ENCODE measurements at regions not wholly inside any gene's neighbourhood (a gene's known extent, or its start where the extent isn't known, plus 50 kb on each side); places are given as distances from the start of the nearest gene placed in this dataset.
A peak's percentile ranks its signal among the peaks of the same experiment; 100 is the strongest.

DNA sequence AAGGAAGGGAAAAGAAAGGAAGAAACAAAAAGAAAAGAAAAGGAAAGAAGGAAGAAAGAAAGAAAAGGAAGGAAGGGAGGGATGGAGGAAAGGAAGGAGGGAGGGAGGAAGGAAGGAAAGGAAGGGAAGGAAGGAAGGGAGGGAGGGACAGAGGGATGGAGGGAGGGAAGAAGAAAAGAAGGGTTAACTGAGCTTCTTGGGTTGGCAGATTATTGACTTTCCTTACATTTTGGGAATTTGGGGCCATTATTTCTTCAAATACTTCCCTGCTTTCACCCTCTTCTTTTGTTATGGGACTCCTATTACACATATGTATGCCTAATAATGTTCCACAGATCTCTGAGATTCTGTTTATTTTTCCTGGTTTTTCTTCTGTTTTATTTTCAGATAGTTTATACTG, 285.6 kb downstream of the KCNJ2 start:
- Histone ChIP-seq H3K9me3 (no peaks in the 10 kb centered on the region), H3K4me1 (no peaks in the 10 kb centered on the region), H3K27me3 (no peaks in the 10 kb centered on the region), H3K36me3 (no peaks in the 10 kb centered on the region), H3K27ac (no peak overlapping the region), H3K4me3 (no peak overlapping the region)
- TF ChIP-seq, protein P1, sequence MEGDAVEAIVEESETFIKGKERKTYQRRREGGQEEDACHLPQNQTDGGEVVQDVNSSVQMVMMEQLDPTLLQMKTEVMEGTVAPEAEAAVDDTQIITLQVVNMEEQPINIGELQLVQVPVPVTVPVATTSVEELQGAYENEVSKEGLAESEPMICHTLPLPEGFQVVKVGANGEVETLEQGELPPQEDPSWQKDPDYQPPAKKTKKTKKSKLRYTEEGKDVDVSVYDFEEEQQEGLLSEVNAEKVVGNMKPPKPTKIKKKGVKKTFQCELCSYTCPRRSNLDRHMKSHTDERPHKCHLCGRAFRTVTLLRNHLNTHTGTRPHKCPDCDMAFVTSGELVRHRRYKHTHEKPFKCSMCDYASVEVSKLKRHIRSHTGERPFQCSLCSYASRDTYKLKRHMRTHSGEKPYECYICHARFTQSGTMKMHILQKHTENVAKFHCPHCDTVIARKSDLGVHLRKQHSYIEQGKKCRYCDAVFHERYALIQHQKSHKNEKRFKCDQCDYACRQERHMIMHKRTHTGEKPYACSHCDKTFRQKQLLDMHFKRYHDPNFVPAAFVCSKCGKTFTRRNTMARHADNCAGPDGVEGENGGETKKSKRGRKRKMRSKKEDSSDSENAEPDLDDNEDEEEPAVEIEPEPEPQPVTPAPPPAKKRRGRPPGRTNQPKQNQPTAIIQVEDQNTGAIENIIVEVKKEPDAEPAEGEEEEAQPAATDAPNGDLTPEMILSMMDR (IDR thresholded peaks at IDR 0.05), result no peak
- no peak for DNase-seq (ENCODE audit: low spot score)

DNA sequence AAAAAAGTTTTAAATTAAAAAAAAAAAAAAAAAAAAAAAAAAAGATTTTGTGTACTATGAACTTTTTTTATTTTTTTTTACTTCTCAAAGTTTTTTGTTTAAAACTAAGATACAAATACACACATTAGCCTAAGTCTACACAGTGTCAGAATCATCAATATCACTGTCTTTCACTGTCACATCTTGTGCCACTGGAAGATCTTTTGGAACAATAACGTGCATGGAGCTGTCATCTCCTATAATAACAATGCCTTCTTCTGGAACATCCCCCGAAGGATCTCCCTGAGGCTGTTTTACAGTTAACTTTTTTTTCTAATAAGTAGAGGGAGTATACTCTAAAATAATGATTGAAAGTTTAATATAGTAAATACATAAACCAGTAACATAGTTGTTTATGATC, 295.7 kb downstream of the KCNJ2 start:
- Histone ChIP-seq H3K4me1 (no peaks in the 10 kb centered on the region), H3K27me3 (no peaks in the 10 kb centered on the region), H3K4me3 (no peak overlapping the region), H3K27ac (no peak overlapping the region), H3K36me3 (no peaks in the 10 kb centered on the region), H3K9me3 (no peaks in the 10 kb centered on the region)
- TF ChIP-seq, protein P1 (IDR thresholded peaks at IDR 0.05), result no peak
- DNase-seq (ENCODE audit: low spot score), result no peak

DNA sequence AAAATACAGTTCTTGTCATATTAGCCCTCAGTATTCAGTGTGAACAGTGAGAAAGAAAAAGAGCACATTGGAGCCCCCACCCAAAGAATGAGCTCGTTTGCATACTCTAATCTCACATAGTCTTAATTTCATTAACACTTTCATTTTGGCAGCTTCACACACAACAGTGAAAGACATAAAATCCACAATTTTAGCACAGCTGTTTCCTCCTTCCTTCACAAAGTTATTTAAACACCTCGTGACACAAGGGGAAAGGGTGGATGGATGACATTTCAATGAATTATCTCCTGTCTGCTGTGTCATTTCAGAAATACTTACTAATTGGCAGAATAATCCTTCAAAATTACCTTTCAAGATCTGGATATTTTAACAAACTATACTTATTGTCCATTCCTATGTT, 299.3 kb downstream of the KCNJ2 start:
- Histone ChIP-seq H3K27ac (no peak overlapping the region), H3K27me3 (no peaks in the 10 kb centered on the region), H3K4me3 (no peak overlapping the region), H3K9me3 (no peaks in the 10 kb centered on the region), H3K4me1 (no peaks in the 10 kb centered on the region), H3K36me3 (no peaks in the 10 kb centered on the region)
- DNase-seq (ENCODE audit: low spot score), result no peak
- TF ChIP-seq, protein P1 (IDR thresholded peaks at IDR 0.05), result no peak

DNA sequence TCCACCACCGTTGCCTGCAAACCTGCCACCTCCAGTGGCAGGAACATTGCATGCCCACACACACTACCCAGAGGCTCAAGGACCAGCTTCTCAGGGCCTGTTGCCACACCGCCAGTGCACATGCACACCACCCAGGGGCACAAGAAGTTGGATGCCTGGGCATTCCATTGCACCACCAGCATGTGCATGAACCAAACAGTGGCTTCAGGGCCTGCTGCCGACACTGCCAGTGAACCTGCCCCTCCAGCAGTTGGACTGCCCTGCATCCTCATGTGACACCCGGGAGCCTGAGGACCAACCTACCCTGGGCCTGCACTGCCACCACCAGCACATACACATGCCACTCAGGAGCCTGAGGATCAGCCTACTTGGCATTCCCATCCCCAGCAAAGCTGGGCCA, 303.7 kb downstream of the KCNJ2 start:
- H3K4me3 ChIP-seq, result no peak overlapping the region
- H3K36me3 ChIP-seq, result no peaks in the 10 kb centered on the region
- no peaks in the 10 kb centered on the region for H3K27me3 ChIP-seq
- H3K27ac ChIP-seq, result no peak overlapping the region
- DNase-seq (ENCODE audit: low spot score), result no peak
- TF ChIP-seq, protein P1 (IDR thresholded peaks at IDR 0.05), result no peak
- H3K9me3 ChIP-seq, result peaks cover 0 to 11% of the 10 kb centered on the region in 2 donors
- H3K4me1 ChIP-seq, result no peaks in the 10 kb centered on the region

DNA sequence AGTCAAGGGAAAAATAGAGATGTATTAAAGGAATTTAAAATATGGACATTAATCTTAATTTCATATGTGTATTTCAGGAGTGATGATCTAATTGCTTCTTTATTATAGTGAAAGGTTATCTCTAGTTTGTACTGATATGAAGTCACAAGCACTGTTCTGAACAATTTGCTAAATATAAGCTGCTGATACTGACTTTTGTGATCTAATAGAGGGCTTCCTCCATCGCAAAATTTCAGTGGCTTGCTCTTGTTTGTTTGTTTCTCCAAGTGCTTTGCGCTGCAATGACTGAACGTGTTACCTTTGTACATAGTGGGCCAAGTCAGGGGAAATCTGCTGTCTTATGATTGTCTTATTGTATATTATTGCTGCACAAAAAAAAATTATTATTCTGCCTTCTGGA, 307.0 kb downstream of the KCNJ2 start:
- no peaks in the 10 kb centered on the region for H3K36me3 ChIP-seq
- H3K27me3 ChIP-seq, result no peaks in the 10 kb centered on the region
- H3K4me1 ChIP-seq, result no peaks in the 10 kb centered on the region
- peaks cover 0 to 11% of the 10 kb centered on the region in 2 donors for H3K9me3 ChIP-seq
- TF ChIP-seq, protein P1 (IDR thresholded peaks at IDR 0.05), result no peak
- no peak overlapping the region for H3K4me3 ChIP-seq
- DNase-seq (ENCODE audit: low spot score), result no peak
- H3K27ac ChIP-seq, result peak overlapping the region in 1 of 2 donors; percentile 83

DNA sequence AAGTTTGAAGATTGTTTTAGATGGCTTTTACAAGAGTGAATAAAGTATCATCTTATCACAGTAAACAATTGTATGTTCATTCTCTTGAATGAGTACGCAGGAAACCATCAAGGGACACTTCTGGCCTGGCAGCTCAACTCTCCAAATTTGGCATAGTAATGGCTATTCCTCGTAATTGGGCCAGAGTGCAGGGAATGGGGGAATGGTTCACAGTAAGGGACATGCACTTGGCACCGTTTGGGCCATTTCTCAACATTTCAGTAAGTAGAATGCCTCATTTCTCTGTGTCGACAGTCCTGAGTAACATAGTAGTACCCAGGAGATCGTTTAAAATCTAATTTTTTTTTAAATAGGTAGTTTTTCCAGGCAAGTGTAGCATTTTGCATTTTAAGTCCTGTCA, 309.6 kb downstream of the KCNJ2 start:
- no peak overlapping the region for H3K27ac ChIP-seq
- TF ChIP-seq, protein P1 (IDR thresholded peaks at IDR 0.05), result no peak
- DNase-seq (ENCODE audit: low spot score), result no peak
- H3K36me3 ChIP-seq, result no peaks in the 10 kb centered on the region
- peaks cover 0 to 10% of the 10 kb centered on the region in 2 donors for H3K9me3 ChIP-seq
- H3K4me1 ChIP-seq, result no peaks in the 10 kb centered on the region
- H3K27me3 ChIP-seq, result no peaks in the 10 kb centered on the region
- no peak overlapping the region for H3K4me3 ChIP-seq
